H9 (cell line): ENCODE measurements at regions not wholly inside any gene's neighbourhood (a gene's known extent, or its start where the extent isn't known, plus 50 kb on each side); places are given as distances from the start of the nearest gene placed in this dataset.

Experiments
- DNase-seq: peaks from one replicate; pipeline ENCODE4 v3.0.0-alpha.2; 2017
- H2AFZ ChIP-seq: one replicate; pipeline ENCODE4 v1.6.1; 2013; ENCODE audit warnings: mild to moderate bottlenecking, low read length, control low read depth, moderate library complexity
- H2AK5ac ChIP-seq: 2 replicates; pipeline ENCODE4 v1.6.1; 2013; ENCODE audit warnings: low read length, control low read depth, mixed read lengths; ENCODE audit not compliant: insufficient read length
- H2BK120ac ChIP-seq: one replicate; pipeline ENCODE4 v1.6.1; 2013; ENCODE audit warnings: low read depth, mild to moderate bottlenecking, low read length, control low read depth, inconsistent platforms; ENCODE audit not compliant: poor library complexity, severe bottlenecking
- H2BK12ac ChIP-seq: 2 replicates; pipeline ENCODE4 v1.6.1; 2013; ENCODE audit warnings: low read length, control low read depth, mixed read lengths, low read depth; ENCODE audit not compliant: insufficient read length
- H2BK15ac ChIP-seq: 2 replicates; pipeline ENCODE4 v1.6.1; 2013; ENCODE audit warnings: low read depth, low read length, control low read depth
- H2BK20ac ChIP-seq: one replicate; pipeline ENCODE4 v1.6.1; 2013; ENCODE audit warnings: low read depth, mild to moderate bottlenecking, low read length, control low read depth, inconsistent platforms; ENCODE audit not compliant: poor library complexity, severe bottlenecking
- H2BK5ac ChIP-seq: 2 replicates; pipeline ENCODE4 v1.6.1; 2013; ENCODE audit warnings: low read length, control low read depth, mixed read lengths; ENCODE audit not compliant: insufficient read length
- H3K14ac ChIP-seq: 2 replicates; pipeline ENCODE4 v1.6.1; 2013; ENCODE audit warnings: low read length, control low read depth; ENCODE audit not compliant: insufficient read depth
- H3K18ac ChIP-seq: 2 replicates; pipeline ENCODE4 v1.6.1; 2013; ENCODE audit warnings: low read depth, mild to moderate bottlenecking, mixed read lengths, low read length, control low read depth; ENCODE audit not compliant: insufficient read length
- H3K23ac ChIP-seq: 2 replicates; pipeline ENCODE4 v1.6.1; 2013; ENCODE audit warnings: low read length, control low read depth, mixed read lengths, low read depth; ENCODE audit not compliant: insufficient read length
- H3K23me2 ChIP-seq: 2 replicates; pipeline ENCODE4 v1.6.1; 2013; ENCODE audit warnings: low read depth, mild to moderate bottlenecking, mixed read lengths, low read length, control low read depth; ENCODE audit not compliant: insufficient read length, poor library complexity, severe bottlenecking
- H3K27ac ChIP-seq: 2 replicates; pipeline ENCODE4 v1.5.1; 2013; ENCODE audit warnings: low read length, control low read depth, mixed read lengths, low read depth; ENCODE audit not compliant: insufficient read length
- H3K27me3 ChIP-seq: 2 replicates; pipeline ENCODE4 v1.6.1; 2013; ENCODE audit warnings: low read length, control low read depth, inconsistent platforms; ENCODE audit not compliant: insufficient read depth
- H3K4ac ChIP-seq: 2 replicates; pipeline ENCODE4 v1.6.1; 2013; ENCODE audit warnings: low read depth, mild to moderate bottlenecking, control low read depth, inconsistent platforms, low read length, moderate library complexity
- H3K4me1 ChIP-seq: 2 replicates; pipeline ENCODE4 v1.6.1; 2013; ENCODE audit warnings: low read length, control low read depth, inconsistent platforms; ENCODE audit not compliant: insufficient read depth
- H3K4me2 ChIP-seq: 2 replicates; pipeline ENCODE4 v1.6.1; 2013; ENCODE audit warnings: low read length, control low read depth, mixed read lengths; ENCODE audit not compliant: insufficient read length, insufficient read depth
- H3K56ac ChIP-seq: 2 replicates; pipeline ENCODE4 v1.6.1; 2013; ENCODE audit warnings: low read depth, mild to moderate bottlenecking, mixed read lengths, low read length, control low read depth; ENCODE audit not compliant: insufficient read length
- H3K79me1 ChIP-seq: 2 replicates; pipeline ENCODE4 v1.6.1; 2013; ENCODE audit warnings: low read depth, mild to moderate bottlenecking, moderate library complexity, low read length, control low read depth, inconsistent platforms; ENCODE audit not compliant: insufficient read depth, poor library complexity, severe bottlenecking
- H3K79me2 ChIP-seq: 2 replicates; pipeline ENCODE4 v1.6.1; 2013; ENCODE audit warnings: low read length, control low read depth, inconsistent platforms; ENCODE audit not compliant: insufficient read depth
- H3K9ac ChIP-seq: 2 replicates; pipeline ENCODE4 v1.6.1; 2013; ENCODE audit warnings: low read length, control low read depth, mixed read lengths; ENCODE audit not compliant: insufficient read length; ENCODE audit errors: extremely low read depth
- H3K9me3 ChIP-seq: one replicate; pipeline ENCODE4 v1.6.1; 2013; ENCODE audit warnings: low read depth, low read length, inconsistent platforms; ENCODE audit not compliant: control insufficient read depth
- H3T11ph ChIP-seq: one replicate; pipeline ENCODE4 v1.6.1; 2013; ENCODE audit warnings: mild to moderate bottlenecking, low read length, control low read depth, inconsistent platforms
- H4K20me1 ChIP-seq: one replicate; pipeline ENCODE4 v1.6.1; 2013; ENCODE audit not compliant: control insufficient read depth, insufficient read length, insufficient read depth
- H4K5ac ChIP-seq: 2 replicates; pipeline ENCODE4 v1.6.1; 2013; ENCODE audit warnings: low read depth, mild to moderate bottlenecking, mixed read lengths, low read length, control low read depth; ENCODE audit not compliant: insufficient read length
- H4K8ac ChIP-seq: replicated peaks from 2 replicates; pipeline ENCODE4 v1.6.1; 2013; ENCODE audit warnings: low read length, control low read depth, mixed read lengths, low read depth; ENCODE audit not compliant: insufficient read length
- H4K91ac ChIP-seq: 2 replicates; pipeline ENCODE4 v1.6.1; 2013; ENCODE audit warnings: low read depth, mild to moderate bottlenecking, moderate library complexity, mixed read lengths, low read length, control low read depth; ENCODE audit not compliant: insufficient read length
- H3K27ac Mint-ChIP-seq, 3 experiments: 2 replicates in 2 of 3; 3 replicates in 1 of 3; pipeline ENCODE4 v1.8.0; 2020 to 2021; ENCODE audit warnings: mixed read lengths in 3 of 3, mild to moderate bottlenecking in 1 of 3, moderate library complexity in 1 of 3
- H3K27me3 Mint-ChIP-seq: 2 replicates; pipeline ENCODE4 v1.8.0; 2021; ENCODE audit warnings: low read depth, mild to moderate bottlenecking, moderate library complexity, mixed read lengths
- H3K36me3 Mint-ChIP-seq, 3 experiments: 2 replicates in 2 of 3; 3 replicates in 1 of 3; pipeline ENCODE4 v1.8.0; 2020 to 2021; ENCODE audit warnings: low read depth in 3 of 3, mixed read lengths in 3 of 3; ENCODE audit not compliant: insufficient read depth in 1 of 3
- H3K4me1 Mint-ChIP-seq, 2 experiments: 2 replicates each; pipeline ENCODE4 v1.8.0; 2020; ENCODE audit warnings: mixed read lengths in 2 of 2
- H3K4me3 Mint-ChIP-seq, 2 experiments: 2 replicates in 1 of 2; 3 replicates in 1 of 2; pipeline ENCODE4 v1.8.0; 2020 to 2021; ENCODE audit warnings: mild to moderate bottlenecking in 2 of 2, mixed read lengths in 2 of 2, moderate library complexity in 1 of 2
- H3K9me3 Mint-ChIP-seq, 2 experiments: 2 replicates in 1 of 2; 3 replicates in 1 of 2; pipeline ENCODE4 v1.8.0; 2020; ENCODE audit warnings: mild to moderate bottlenecking in 2 of 2, mixed read lengths in 2 of 2, moderate library complexity in 1 of 2
- CTCF ChIP-seq: fragments of 200-600 bp; sonication (generic); conservative IDR thresholded peaks from 3 replicates; pipeline ENCODE4 v1.8.0; 2021; ENCODE audit warnings: antibody characterized with exemption, mild to moderate bottlenecking
- WGBS: extraction: QIAGEN DNeasy Blood & Tissue Kit; methylation state at CpG from one replicate; pipeline ENCODE4 v1.1.7; 2013; ENCODE audit warnings: missing lambda C conversion rate, low lambda C conversion rate, mixed read lengths; ENCODE audit not compliant: insufficient read length; ENCODE audit errors: extremely low coverage; 5-methylcytosine and 5-hydroxymethylcytosine counted together

- Histone ChIP-seq H4K8ac (no peak overlapping the region), H4K5ac (no peak overlapping the region), H2BK120ac (no peak overlapping the region), H4K20me1 (no peaks in the 10 kb centered on the region), H2BK5ac (no peak overlapping the region), H3K79me2 (no peaks in the 10 kb centered on the region), H3K23ac (no peak overlapping the region), H3K9me3 (no peaks in the 10 kb centered on the region), H3K4me1 (no peaks in the 10 kb centered on the region), H2BK12ac (no peak overlapping the region), H3K27ac (no peak overlapping the region), H3K4me2 (no peak overlapping the region), H3K14ac (no peak overlapping the region), H4K91ac (no peak overlapping the region), H3K4ac (no peak overlapping the region), H3K23me2 (no peaks in the 10 kb centered on the region), H2AFZ (no peak overlapping the region), H3K27me3 (no peaks in the 10 kb centered on the region), H3T11ph (no peak overlapping the region), H3K9ac (no peak overlapping the region), H2AK5ac (no peak overlapping the region), H3K18ac (no peak overlapping the region), H3K56ac (no peak overlapping the region), H2BK20ac (no peak overlapping the region), H2BK15ac (no peak overlapping the region), H3K79me1 (no peaks in the 10 kb centered on the region)
- Mint-ChIP-seq H3K27ac (no peak overlapping the region; a peak in 1 of 7 replicates), H3K4me3 (no peak overlapping the region), H3K4me1 (peaks cover 3 to 7% of the 10 kb centered on the region in 2 experiments; a peak in 2 of 4 replicates), H3K9me3 (peaks cover 11 to 12% of the 10 kb centered on the region in 2 experiments), H3K36me3 (peaks cover 4 to 15% (median 5%) of the 10 kb centered on the region in 3 experiments; a peak in 4 of 7 replicates), H3K27me3 (no peaks in the 10 kb centered on the region; the same call in 1 of the 2 replicates)
- no peak for TF ChIP-seq CTCF
- DNase-seq: no peak
- no CpG with 5 or more reads among the region's 5 CpGs for WGBS
Measured at GRCh38 chr1:57475366-57475765, 51.5 kb upstream of the DAB1 start.
